ENCODE measurements at regions not wholly inside any gene's neighbourhood (a gene's known extent, or its start where the extent isn't known, plus 50 kb on each side); places are given as distances from the start of the nearest gene placed in this dataset.

- no peak for TF ChIP-seq ZNF121 (CRISPR knock-in tag; IDR thresholded peaks at IDR 0.05)
- no peak for TF ChIP-seq SMAD3 (CRISPR knock-in tag; IDR thresholded peaks at IDR 0.05; ENCODE audit: borderline replicate concordance)
- no peak for TF ChIP-seq CTCF (IDR thresholded peaks at IDR 0.05)
These were observed 84.6 kb upstream of the TBX18 start for GRCh38 chr6:84848960-84849359.

All from WTC11 (cell line).